IMR-90 (cell line): ENCODE measurements at regions not wholly inside any gene's neighbourhood (a gene's known extent, or its start where the extent isn't known, plus 50 kb on each side); places are given as distances from the start of the nearest gene placed in this dataset.

Source experiments
- ATAC-seq: fragments of 200-7000 bp; cut with Tn5 transposase; 2 replicates; pipeline ENCODE4 v1.9.1; 2020; ENCODE audit warnings: low read depth, mild to moderate bottlenecking, moderate library complexity
- BruUV-seq: library from RNA; stranded (reverse); fragments of 400-500 nt; replicated peaks from 2 replicates; lab custom pipeline; 2021; lab: Mats Ljungman, UMichigan
- CTCF ChIA-PET: fragments of 300-600 bp; formaldehyde crosslinking; extraction: SDS; loops from one replicate; lab custom pipeline; 2021; ENCODE audit warnings: antibody characterized with exemption; lab: Yijun Ruan, JAX
- POLR2A ChIA-PET: fragments of 300-600 bp; sonication (Branson Sonifier 250); formaldehyde crosslinking; loops from one replicate; lab custom pipeline; 2022; ENCODE audit warnings: antibody characterized with exemption; ENCODE audit not compliant: unreplicated experiment; lab: Charles Lee
- DNase-seq: peaks from one replicate; pipeline ENCODE4 v3.0.0; 2013
- H2AFZ ChIP-seq: replicated peaks from 2 replicates; pipeline ENCODE3; 2013; ENCODE audit warnings: low read length, mild to moderate bottlenecking; ENCODE audit not compliant: poor library complexity
- H2AK5ac ChIP-seq: 2 replicates; pipeline ENCODE4 v1.6.1; 2013; ENCODE audit warnings: low read depth, low read length, inconsistent platforms
- H2AK9ac ChIP-seq: replicated peaks from 2 replicates; pipeline ENCODE3; 2013; ENCODE audit warnings: mild to moderate bottlenecking, low read depth, low read length, moderate library complexity; ENCODE audit not compliant: poor library complexity
- H2BK120ac ChIP-seq: 2 replicates; pipeline ENCODE4 v1.6.1; 2013; ENCODE audit warnings: low read depth, low read length, inconsistent platforms
- H2BK15ac ChIP-seq: 3 replicates; pipeline ENCODE4 v1.6.1; 2013; ENCODE audit warnings: low read depth, low read length, inconsistent platforms
- H2BK20ac ChIP-seq: 2 replicates; pipeline ENCODE4 v1.6.1; 2013; ENCODE audit warnings: low read depth, mild to moderate bottlenecking, inconsistent platforms, low read length, moderate library complexity
- H2BK5ac ChIP-seq: 2 replicates; pipeline ENCODE4 v1.6.1; 2013; ENCODE audit warnings: mild to moderate bottlenecking, low read depth, low read length, inconsistent platforms; ENCODE audit not compliant: poor library complexity, severe bottlenecking
- H3K14ac ChIP-seq: replicated peaks from 2 replicates; pipeline ENCODE4 v1.6.1; 2013; ENCODE audit warnings: low read depth, low read length, inconsistent platforms
- H3K18ac ChIP-seq: 2 replicates; pipeline ENCODE4 v1.6.1; 2013; ENCODE audit warnings: low read depth, low read length, control low read depth
- H3K23ac ChIP-seq: 2 replicates; pipeline ENCODE4 v1.6.1; 2013; ENCODE audit warnings: low read depth, low read length, inconsistent platforms
- H3K27ac ChIP-seq: 2 replicates; pipeline ENCODE4 v1.5.1; 2013; ENCODE audit warnings: mild to moderate bottlenecking, control low read depth, low read length; ENCODE audit not compliant: insufficient read depth
- H3K27me3 ChIP-seq: 2 replicates; pipeline ENCODE4 v1.6.1; 2013; ENCODE audit warnings: low read length; ENCODE audit not compliant: control insufficient read depth, insufficient read depth
- H3K36me3 ChIP-seq: 2 replicates; pipeline ENCODE4 v1.6.1; 2013; ENCODE audit warnings: low read length, mixed read lengths; ENCODE audit not compliant: control insufficient read depth, insufficient read depth
- H3K4ac ChIP-seq: 2 replicates; pipeline ENCODE4 v1.6.1; 2013; ENCODE audit warnings: low read depth, low read length, inconsistent platforms
- H3K4me1 ChIP-seq: 2 replicates; pipeline ENCODE4 v1.6.1; 2013; ENCODE audit warnings: low read length, mixed read lengths; ENCODE audit not compliant: control insufficient read depth, insufficient read depth
- H3K4me2 ChIP-seq: 2 replicates; pipeline ENCODE4 v1.6.1; 2013; ENCODE audit warnings: low read depth, mild to moderate bottlenecking, control low read depth, low read length, moderate library complexity
- H3K4me3 ChIP-seq: 2 replicates; pipeline ENCODE4 v1.5.1; 2013; ENCODE audit warnings: low read depth, mild to moderate bottlenecking, control low read depth, low read length, moderate library complexity; ENCODE audit not compliant: insufficient read depth
- H3K56ac ChIP-seq: 2 replicates; pipeline ENCODE4 v1.6.1; 2013; ENCODE audit warnings: low read length, inconsistent platforms; ENCODE audit not compliant: insufficient read depth; ENCODE audit errors: extremely low read depth
- H3K79me1 ChIP-seq, 2 experiments: 2 replicates each; pipeline ENCODE4 v1.6.1; 2013; ENCODE audit warnings: low read length in 2 of 2, inconsistent platforms in 1 of 2, low read depth in 1 of 2
- H3K9ac ChIP-seq: 2 replicates; pipeline ENCODE4 v1.6.1; 2013; ENCODE audit warnings: low read depth, low read length, control low read depth
- H3K9me1 ChIP-seq: 2 replicates; pipeline ENCODE4 v1.6.1; 2013; ENCODE audit warnings: low read length, inconsistent platforms; ENCODE audit not compliant: insufficient read depth
- H3K9me3 ChIP-seq: 2 replicates; pipeline ENCODE4 v1.6.1; 2013; ENCODE audit warnings: low read length; ENCODE audit not compliant: control insufficient read depth, insufficient read depth
- H4K20me1 ChIP-seq: 2 replicates; pipeline ENCODE4 v1.6.1; 2013; ENCODE audit warnings: low read length, inconsistent platforms; ENCODE audit not compliant: insufficient read depth
- H4K5ac ChIP-seq: 2 replicates; pipeline ENCODE4 v1.6.1; 2013; ENCODE audit warnings: mild to moderate bottlenecking, low read depth, low read length, control low read depth
- H4K8ac ChIP-seq, 2 experiments: 2 replicates each; pipeline ENCODE4 v1.6.1; 2013; ENCODE audit warnings: low read depth in 2 of 2, low read length in 2 of 2, control low read depth in 1 of 2, inconsistent platforms in 1 of 2
- H4K91ac ChIP-seq: 2 replicates; pipeline ENCODE4 v1.6.1; 2013; ENCODE audit warnings: low read depth, low read length, inconsistent platforms; ENCODE audit not compliant: insufficient read depth
- CHD1 ChIP-seq: IDR thresholded peaks from 2 replicates; pipeline ENCODE4 v1.6.1; 2012; ENCODE audit warnings: low read depth, low read length, improper control_type of control experiment
- ELK1 ChIP-seq: fragments of 150-350 bp; IDR thresholded peaks from 2 replicates; pipeline ENCODE4 v1.6.1; 2016; ENCODE audit warnings: low read depth, mild to moderate bottlenecking, low read length, moderate library complexity, borderline replicate concordance
- FOS ChIP-seq: fragments of 150-350 bp; IDR thresholded peaks from 2 replicates; pipeline ENCODE4 v1.6.1; 2016; ENCODE audit warnings: low read depth, low read length
- WGBS, 2 experiments: methylation state at CpG; one replicate each; pipeline versions ENCODE4 v1.1.5 to v1.1.7; 2013; ENCODE audit warnings: missing lambda C conversion rate in 2 of 2; ENCODE audit not compliant: insufficient read length in 1 of 2; ENCODE audit errors: extremely low coverage in 2 of 2; 5-methylcytosine and 5-hydroxymethylcytosine counted together
- dilution Hi-C: fragments of 300-500 bp; cut with HindIII; formaldehyde crosslinking; loops from one replicate; pipeline ENCODE4 v1.14.3; 2018; ENCODE audit warnings: low sequenced_read_pairs; ENCODE audit not compliant: unreplicated experiment
- in situ Hi-C: fragments of 300-500 bp; cut with MboI; formaldehyde crosslinking; loops from 3 replicates; pipeline ENCODE4 v1.14.3; 2019; ENCODE audit warnings: low sequenced_read_pairs, inconsistent platforms, mixed read lengths
- intact Hi-C: fragments of 100-400 bp; cut with micrococcal nuclease; formaldehyde crosslinking; loops from 2 replicates; pipeline ENCODE4 v1.10.0; 2022

DNA sequence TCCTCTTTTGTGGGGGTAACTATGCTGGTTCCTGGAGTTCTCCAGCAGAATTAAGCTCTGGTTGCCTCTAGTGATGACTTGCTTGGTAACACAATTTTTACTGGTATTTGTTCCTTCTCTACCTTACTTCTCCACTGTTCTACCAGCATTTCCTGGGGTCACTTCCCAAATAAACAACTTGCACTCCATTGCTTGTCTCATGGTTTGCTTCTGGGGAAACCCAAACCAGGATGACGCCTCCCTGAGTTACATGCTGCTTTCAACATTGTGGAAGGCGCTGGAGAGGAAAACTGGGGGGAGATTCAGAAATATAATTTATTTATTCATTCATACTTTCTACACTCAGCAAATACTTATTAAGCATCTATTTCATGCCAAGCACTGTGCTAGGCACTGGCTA, 55.3 kb upstream of the AK4 start:
- TF ChIP-seq ELK1: no peak
- TF ChIP-seq CHD1: no peak
- TF ChIP-seq FOS: no peak
- Histone ChIP-seq H4K8ac (no peak overlapping the region), H3K79me1 (no peaks in the 10 kb centered on the region), H3K27ac (no peak overlapping the region), H2BK120ac (no peak overlapping the region), H2AK5ac (no peak overlapping the region), H2AFZ (no peak overlapping the region), H3K4ac (no peak overlapping the region), H4K20me1 (no peaks in the 10 kb centered on the region), H3K14ac (no peak overlapping the region), H3K9ac (no peak overlapping the region), H3K18ac (no peak overlapping the region), H2BK5ac (no peak overlapping the region), H3K4me3 (no peak overlapping the region), H3K27me3 (peaks cover 3% of the 10 kb centered on the region), H2AK9ac (no peak overlapping the region), H4K5ac (no peak overlapping the region), H3K23ac (no peak overlapping the region), H3K4me1 (no peaks in the 10 kb centered on the region), H3K36me3 (no peaks in the 10 kb centered on the region), H3K9me3 (no peaks in the 10 kb centered on the region), H3K9me1 (no peaks in the 10 kb centered on the region), H3K4me2 (no peak overlapping the region), H3K56ac (no peak overlapping the region), H4K91ac (no peak overlapping the region), H2BK15ac (no peak overlapping the region), H2BK20ac (no peak overlapping the region)
- DNase-seq (no peak), ATAC-seq (no peak)
- dilution Hi-C loops: no loop called here
- in situ Hi-C loops: no loop called here
- intact Hi-C loops: no loop called here
- ChIA-PET CTCF (no interaction called here), POLR2A (no interaction called here)
- WGBS, 2 experiments: no CpG with 5 or more reads among the region's 2 CpGs
- no TSS peak for BruUV-seq
